Stimulated activated CD4-positive, alpha-beta T cell treated with anti-CD3 and anti-CD28 coated beads, TNF-alpha, amount 100 ng/mL, for 1 hour (primary cell): ENCODE measurements at regions not wholly inside any gene's neighbourhood (a gene's known extent, or its start where the extent isn't known, plus 50 kb on each side); places are given as distances from the start of the nearest gene placed in this dataset.

Experiments
- DNase-seq, 3 donors: peaks; one replicate each; pipeline ENCODE4 v3.0.0-alpha.2; 2020; ENCODE audit warnings: low read depth in 3 of 3, low spot score in 1 of 3

- no peak for DNase-seq
Measured at GRCh38 chr14:100399052-100399849, 76.1 kb downstream of the SLC25A47 start.

- no peak for DNase-seq
Measured at GRCh38 chr14:100400115-100400514, 77.0 kb downstream of the SLC25A47 start.

- DNase-seq, result no peak
Measured at GRCh38 chr14:100401031-100401692, 78.0 kb downstream of the SLC25A47 start.

GRCh38 chr14:100401792-100402191, 78.7 kb downstream of the SLC25A47 start:
- DNase-seq, result no peak

- no peak for DNase-seq
Measured at GRCh38 chr14:100402631-100403030, 79.5 kb downstream of the SLC25A47 start.

- DNase-seq, result no peak
Measured at GRCh38 chr14:100403105-100403504, 80.0 kb downstream of the SLC25A47 start.

- no peak for DNase-seq
Measured at GRCh38 chr14:100403802-100404365, 80.7 kb downstream of the SLC25A47 start.

- no peak for DNase-seq
Measured at GRCh38 chr14:100404419-100404818, 81.3 kb downstream of the SLC25A47 start.

- DNase-seq, result no peak
Measured at GRCh38 chr14:100405760-100406455, 82.8 kb downstream of the SLC25A47 start.

- DNase-seq, result no peak
Measured at GRCh38 chr14:100406505-100407131, 83.5 kb downstream of the SLC25A47 start.

GRCh38 chr14:100407376-100408102, 84.4 kb downstream of the SLC25A47 start:
- no peak for DNase-seq

GRCh38 chr14:100408350-100409002, 85.3 kb downstream of the SLC25A47 start:
- no peak for DNase-seq

GRCh38 chr14:100409003-100409360, 85.8 kb downstream of the SLC25A47 start:
- no peak for DNase-seq

- no peak for DNase-seq
Measured at GRCh38 chr14:100409651-100410050, 86.5 kb downstream of the SLC25A47 start.

GRCh38 chr14:100410056-100410565, 87.0 kb downstream of the SLC25A47 start:
- no peak for DNase-seq

GRCh38 chr14:100413699-100414098, 90.6 kb downstream of the SLC25A47 start:
- DNase-seq, result no peak

- DNase-seq, result no peak
Measured at GRCh38 chr14:100415226-100415625, 92.1 kb downstream of the SLC25A47 start.

- no peak for DNase-seq
Measured at GRCh38 chr14:100416081-100416680, 93.0 kb downstream of the SLC25A47 start.
